ENCODE measurements at regions not wholly inside any gene's neighbourhood (a gene's known extent, or its start where the extent isn't known, plus 50 kb on each side); places are given as distances from the start of the nearest gene placed in this dataset.

- no peak overlapping the region for H3K4me3 ChIP-seq
- no peaks in the 10 kb centered on the region for H3K4me1 ChIP-seq (replicated peaks in 1 of 2)
- H3K27ac ChIP-seq = no peak overlapping the region
- WGBS, 10 experiments = 40 to 100% (median 57%) methylated on average over 1 to 4 of the region's 4 CpGs; no CpG with 5 or more reads in 1 of the 10 experiments
- ATAC-seq (replicated peaks in 6 of 8) = no peak
- in situ Hi-C loops (cut with MboI; ENCODE audit: low pct_unique_long_range_greater_than_20kb in 2 of 9, low sequenced_read_pairs in 9 of 9, unreplicated experiment in 9 of 9) = no loop called here
Measured at GRCh38 chr2:12270876-12271588, 445.7 kb upstream of the TRIB2 start.

- 83 to 100% (median 94%) methylated on average over 1 of the region's 1 CpG; no CpG with 5 or more reads in 3 of the 10 experiments for WGBS, 10 experiments
- in situ Hi-C loops (cut with MboI; ENCODE audit: low pct_unique_long_range_greater_than_20kb in 2 of 9, low sequenced_read_pairs in 9 of 9, unreplicated experiment in 9 of 9) = no loop called here
- H3K4me1 ChIP-seq (replicated peaks in 1 of 2) = no peaks in the 10 kb centered on the region
Measured at GRCh38 chr2:12271589-12271984, 445.1 kb upstream of the TRIB2 start.

GRCh38 chr2:12273111-12273510, 443.6 kb upstream of the TRIB2 start:
- Histone ChIP-seq H3K27ac (no peak overlapping the region), H3K4me1 (replicated peaks in 1 of 2) (peaks cover 0 to 7% of the 10 kb centered on the region in 2 donors), H3K4me3 (no peak overlapping the region)
- in situ Hi-C loops (cut with MboI; ENCODE audit: low pct_unique_long_range_greater_than_20kb in 2 of 9, low sequenced_read_pairs in 9 of 9, unreplicated experiment in 9 of 9) = no loop called here
- WGBS, 10 experiments = 0 to 100% (median 53%) methylated on average over 1 of the region's 1 CpG; no CpG with 5 or more reads in 2 of the 10 experiments
- no peak for ATAC-seq (replicated peaks in 6 of 8)

More at GRCh38 chr2:12271589-12271984, 445.1 kb upstream of the TRIB2 start:
- no peak overlapping the region for H3K27ac ChIP-seq
- no peak overlapping the region for H3K4me3 ChIP-seq
- ATAC-seq (replicated peaks in 6 of 8) = no peak

- ATAC-seq (replicated peaks in 6 of 8) = no peak
- H3K27ac ChIP-seq = no peak overlapping the region
- peaks cover 0 to 7% of the 10 kb centered on the region in 2 donors for H3K4me1 ChIP-seq (replicated peaks in 1 of 2)
- H3K4me3 ChIP-seq = no peak overlapping the region
- in situ Hi-C loops (cut with MboI; ENCODE audit: low pct_unique_long_range_greater_than_20kb in 2 of 9, low sequenced_read_pairs in 9 of 9, unreplicated experiment in 9 of 9) = no loop called here
- WGBS, 10 experiments = 20 to 100% (median 57%) methylated on average over 1 of the region's 1 CpG; no CpG with 5 or more reads in 2 of the 10 experiments
Measured at GRCh38 chr2:12274591-12274990, 442.1 kb upstream of the TRIB2 start.

- in situ Hi-C loops (cut with MboI; ENCODE audit: low pct_unique_long_range_greater_than_20kb in 2 of 9, low sequenced_read_pairs in 9 of 9, unreplicated experiment in 9 of 9) = no loop called here
- peaks cover 0 to 7% of the 10 kb centered on the region in 2 donors for H3K4me1 ChIP-seq (replicated peaks in 1 of 2)
- 19 to 100% (median 53%) methylated on average over 1 to 6 of the region's 7 CpGs for WGBS, 10 experiments
- no peak for ATAC-seq (replicated peaks in 6 of 8)
- H3K27ac ChIP-seq = no peak overlapping the region
- H3K4me3 ChIP-seq = no peak overlapping the region
Measured at GRCh38 chr2:12277241-12278034, 439.3 kb upstream of the TRIB2 start.

- no peak for ATAC-seq (replicated peaks in 6 of 8)
- WGBS, 10 experiments = 46 to 100% (median 85%) methylated on average over 1 to 4 of the region's 4 CpGs
- peaks cover 0 to 7% of the 10 kb centered on the region in 2 donors for H3K4me1 ChIP-seq (replicated peaks in 1 of 2)
- no peak overlapping the region for H3K4me3 ChIP-seq
- no peak overlapping the region for H3K27ac ChIP-seq
- in situ Hi-C loops (cut with MboI; ENCODE audit: low pct_unique_long_range_greater_than_20kb in 2 of 9, low sequenced_read_pairs in 9 of 9, unreplicated experiment in 9 of 9) = no loop called here
Measured at GRCh38 chr2:12278217-12278750, 438.5 kb upstream of the TRIB2 start.

GRCh38 chr2:12282780-12283695, 433.7 kb upstream of the TRIB2 start:
- 54 to 100% (median 86%) methylated on average over 1 to 3 of the region's 3 CpGs for WGBS, 10 experiments
- in situ Hi-C loops (cut with MboI; ENCODE audit: low pct_unique_long_range_greater_than_20kb in 2 of 9, low sequenced_read_pairs in 9 of 9, unreplicated experiment in 9 of 9) = no loop called here
- no peak for ATAC-seq (replicated peaks in 6 of 8)

GRCh38 chr2:12284037-12284436, 432.7 kb upstream of the TRIB2 start:
- in situ Hi-C loops (cut with MboI; ENCODE audit: low pct_unique_long_range_greater_than_20kb in 2 of 9, low sequenced_read_pairs in 9 of 9, unreplicated experiment in 9 of 9) = no loop called here
- no peak for ATAC-seq (replicated peaks in 6 of 8)
- Histone ChIP-seq H3K27ac (no peak overlapping the region), H3K4me3 (no peak overlapping the region), H3K4me1 (replicated peaks in 1 of 2) (no peaks in the 10 kb centered on the region)
- WGBS, 10 experiments = 74 to 100% (median 94%) methylated on average over 3 to 5 of the region's 5 CpGs

More at GRCh38 chr2:12282780-12283695, 433.7 kb upstream of the TRIB2 start:
- H3K27ac ChIP-seq = no peak overlapping the region
- H3K4me1 ChIP-seq (replicated peaks in 1 of 2) = no peaks in the 10 kb centered on the region
- no peak overlapping the region for H3K4me3 ChIP-seq

GRCh38 chr2:12284487-12284886, 432.2 kb upstream of the TRIB2 start:
- in situ Hi-C loops (cut with MboI; ENCODE audit: low pct_unique_long_range_greater_than_20kb in 2 of 9, low sequenced_read_pairs in 9 of 9, unreplicated experiment in 9 of 9) = no loop called here
- peak in 2 of 8 experiments; percentile 16 to 31 for ATAC-seq (replicated peaks in 6 of 8)
- no peak overlapping the region for H3K27ac ChIP-seq
- 76 to 100% (median 86%) methylated on average over 2 of the region's 2 CpGs; no CpG with 5 or more reads in 2 of the 10 experiments for WGBS, 10 experiments
- H3K4me1 ChIP-seq (replicated peaks in 1 of 2) = no peaks in the 10 kb centered on the region
- H3K4me3 ChIP-seq = no peak overlapping the region

GRCh38 chr2:12286347-12286746, 430.4 kb upstream of the TRIB2 start:
- no peak for ATAC-seq (replicated peaks in 6 of 8)
- WGBS, 10 experiments = 75 to 100% (median 90%) methylated on average over 2 to 4 of the region's 4 CpGs; no CpG with 5 or more reads in 3 of the 10 experiments
- in situ Hi-C loops (cut with MboI; ENCODE audit: low pct_unique_long_range_greater_than_20kb in 2 of 9, low sequenced_read_pairs in 9 of 9, unreplicated experiment in 9 of 9) = no loop called here
- H3K27ac ChIP-seq = no peak overlapping the region
- H3K4me3 ChIP-seq = no peak overlapping the region
- H3K4me1 ChIP-seq (replicated peaks in 1 of 2) = no peaks in the 10 kb centered on the region

GRCh38 chr2:12287220-12287751, 429.4 kb upstream of the TRIB2 start:
- WGBS, 10 experiments = 8 to 100% (median 83%) methylated on average over 2 to 5 of the region's 5 CpGs
- no peak overlapping the region for H3K4me3 ChIP-seq
- in situ Hi-C loops (cut with MboI; ENCODE audit: low pct_unique_long_range_greater_than_20kb in 2 of 9, low sequenced_read_pairs in 9 of 9, unreplicated experiment in 9 of 9) = no loop called here
- H3K27ac ChIP-seq = no peak overlapping the region
- ATAC-seq (replicated peaks in 6 of 8) = peak in 2 of 8 experiments; percentile 64 to 68
- H3K4me1 ChIP-seq (replicated peaks in 1 of 2) = no peaks in the 10 kb centered on the region

- Histone ChIP-seq H3K27ac (no peak overlapping the region), H3K4me1 (replicated peaks in 1 of 2) (no peaks in the 10 kb centered on the region), H3K4me3 (no peak overlapping the region)
- no peak for ATAC-seq (replicated peaks in 6 of 8)
- in situ Hi-C loops (cut with MboI; ENCODE audit: low pct_unique_long_range_greater_than_20kb in 2 of 9, low sequenced_read_pairs in 9 of 9, unreplicated experiment in 9 of 9) = no loop called here
- WGBS, 10 experiments = 45 to 100% (median 55%) methylated on average over 1 to 2 of the region's 2 CpGs; no CpG with 5 or more reads in 3 of the 10 experiments
Measured at GRCh38 chr2:12288048-12288447, 428.7 kb upstream of the TRIB2 start.

Measured in motor neuron (in vitro differentiated cells).